Dendritic cell treated with granulocyte-macrophage colony-stimulating factor and Interleukin-4, amounts not matched to agents 40 ng/mL and 50 ng/mL, for 4 days (primary cell): ENCODE measurements at regions not wholly inside any gene's neighbourhood (a gene's known extent, or its start where the extent isn't known, plus 50 kb on each side); places are given as distances from the start of the nearest gene placed in this dataset.

Experiments
- H3K27ac Mint-ChIP-seq: one replicate; pipeline ENCODE4 v1.8.0; 2022; ENCODE audit warnings: mild to moderate bottlenecking, mixed read lengths
- H3K27me3 Mint-ChIP-seq: one replicate; pipeline ENCODE4 v1.8.0; 2022; ENCODE audit warnings: mild to moderate bottlenecking, mixed read lengths
- H3K36me3 Mint-ChIP-seq: one replicate; pipeline ENCODE4 v1.8.0; 2022; ENCODE audit warnings: low read depth, mixed read lengths
- H3K4me1 Mint-ChIP-seq: one replicate; pipeline ENCODE4 v1.8.0; 2022; ENCODE audit warnings: low read depth, mixed read lengths
- H3K4me3 Mint-ChIP-seq: one replicate; pipeline ENCODE4 v1.8.0; 2022; ENCODE audit warnings: mild to moderate bottlenecking, moderate library complexity, mixed read lengths
- H3K9me3 Mint-ChIP-seq: one replicate; pipeline ENCODE4 v1.8.0; 2022; ENCODE audit warnings: mixed read lengths
- intact Hi-C: fragments of 100-400 bp; cut with micrococcal nuclease; formaldehyde crosslinking; loops from one replicate; pipeline ENCODE4 v1.15.0; 2022

GRCh38 chr12:33566403-33566802 lies 126.8 kb upstream of the SYT10 start:
- Mint-ChIP-seq H3K27me3 (no peaks in the 10 kb centered on the region), H3K9me3 (peaks cover 18% of the 10 kb centered on the region), H3K4me3 (no peak overlapping the region), H3K4me1 (no peaks in the 10 kb centered on the region), H3K27ac (no peak overlapping the region), H3K36me3 (no peaks in the 10 kb centered on the region)
- intact Hi-C loops = no loop called here

- H3K36me3 Mint-ChIP-seq = no peaks in the 10 kb centered on the region
Observed at GRCh38 chr12:33575346-33575745, 135.7 kb upstream of the SYT10 start.

GRCh38 chr12:33581613-33582122 lies 142.0 kb upstream of the SYT10 start:
- Mint-ChIP-seq H3K27me3 (no peaks in the 10 kb centered on the region), H3K4me1 (no peaks in the 10 kb centered on the region), H3K36me3 (no peaks in the 10 kb centered on the region), H3K4me3 (no peak overlapping the region), H3K9me3 (no peaks in the 10 kb centered on the region), H3K27ac (no peak overlapping the region)
- intact Hi-C loops = no loop called here

More at GRCh38 chr12:33575346-33575745, 135.7 kb upstream of the SYT10 start:
- no peaks in the 10 kb centered on the region for H3K4me1 Mint-ChIP-seq
- intact Hi-C loops = no loop called here
- H3K27ac Mint-ChIP-seq = no peak overlapping the region
- no peak overlapping the region for H3K4me3 Mint-ChIP-seq
- H3K9me3 Mint-ChIP-seq = no peaks in the 10 kb centered on the region
- H3K27me3 Mint-ChIP-seq = no peaks in the 10 kb centered on the region

GRCh38 chr12:33586576-33586975 lies 147.0 kb upstream of the SYT10 start:
- no peak overlapping the region for H3K4me3 Mint-ChIP-seq
- no peak overlapping the region for H3K27ac Mint-ChIP-seq
- intact Hi-C loops = no loop called here
- H3K4me1 Mint-ChIP-seq = peaks cover 11% of the 10 kb centered on the region
- no peaks in the 10 kb centered on the region for H3K36me3 Mint-ChIP-seq
- no peaks in the 10 kb centered on the region for H3K27me3 Mint-ChIP-seq
- H3K9me3 Mint-ChIP-seq = no peaks in the 10 kb centered on the region

- intact Hi-C loops = no loop called here
- no peak overlapping the region for H3K27ac Mint-ChIP-seq
- H3K4me3 Mint-ChIP-seq = no peak overlapping the region
- no peaks in the 10 kb centered on the region for H3K27me3 Mint-ChIP-seq
- H3K9me3 Mint-ChIP-seq = no peaks in the 10 kb centered on the region
- peaks cover 11% of the 10 kb centered on the region for H3K4me1 Mint-ChIP-seq
- H3K36me3 Mint-ChIP-seq = no peaks in the 10 kb centered on the region
Observed at GRCh38 chr12:33587354-33587753, 147.7 kb upstream of the SYT10 start.

GRCh38 chr12:33587784-33588712 lies 148.4 kb upstream of the SYT10 start:
- Mint-ChIP-seq H3K36me3 (no peaks in the 10 kb centered on the region), H3K4me3 (no peak overlapping the region), H3K27ac (no peak overlapping the region), H3K9me3 (no peaks in the 10 kb centered on the region), H3K4me1 (peaks cover 11% of the 10 kb centered on the region), H3K27me3 (no peaks in the 10 kb centered on the region)
- intact Hi-C loops = no loop called here

- no peaks in the 10 kb centered on the region for H3K9me3 Mint-ChIP-seq
- H3K27ac Mint-ChIP-seq = no peak overlapping the region
- no peak overlapping the region for H3K4me3 Mint-ChIP-seq
- peaks cover 11% of the 10 kb centered on the region for H3K4me1 Mint-ChIP-seq
- no peaks in the 10 kb centered on the region for H3K27me3 Mint-ChIP-seq
- no peaks in the 10 kb centered on the region for H3K36me3 Mint-ChIP-seq
- intact Hi-C loops = no loop called here
Observed at GRCh38 chr12:33588725-33589405, 149.2 kb upstream of the SYT10 start.

- no peak overlapping the region for H3K27ac Mint-ChIP-seq
- peaks cover 11% of the 10 kb centered on the region for H3K4me1 Mint-ChIP-seq
- no peaks in the 10 kb centered on the region for H3K9me3 Mint-ChIP-seq
- no peaks in the 10 kb centered on the region for H3K36me3 Mint-ChIP-seq
- no peaks in the 10 kb centered on the region for H3K27me3 Mint-ChIP-seq
- no peak overlapping the region for H3K4me3 Mint-ChIP-seq
- intact Hi-C loops = no loop called here
Observed at GRCh38 chr12:33589576-33590114, 150.0 kb upstream of the SYT10 start.

GRCh38 chr12:33593753-33594152 lies 154.1 kb upstream of the SYT10 start:
- H3K4me1 Mint-ChIP-seq = peaks cover 3% of the 10 kb centered on the region
- intact Hi-C loops = no loop called here

GRCh38 chr12:33596061-33596460 lies 156.4 kb upstream of the SYT10 start:
- H3K4me1 Mint-ChIP-seq = no peaks in the 10 kb centered on the region
- H3K4me3 Mint-ChIP-seq = no peak overlapping the region
- H3K27ac Mint-ChIP-seq = no peak overlapping the region
- H3K27me3 Mint-ChIP-seq = no peaks in the 10 kb centered on the region
- H3K36me3 Mint-ChIP-seq = no peaks in the 10 kb centered on the region
- no peaks in the 10 kb centered on the region for H3K9me3 Mint-ChIP-seq
- intact Hi-C loops = no loop called here

More at GRCh38 chr12:33593753-33594152, 154.1 kb upstream of the SYT10 start:
- Mint-ChIP-seq H3K9me3 (no peaks in the 10 kb centered on the region), H3K36me3 (no peaks in the 10 kb centered on the region), H3K4me3 (no peak overlapping the region), H3K27me3 (no peaks in the 10 kb centered on the region), H3K27ac (no peak overlapping the region)

GRCh38 chr12:33596814-33597213 lies 157.2 kb upstream of the SYT10 start:
- no peaks in the 10 kb centered on the region for H3K27me3 Mint-ChIP-seq
- H3K27ac Mint-ChIP-seq = no peak overlapping the region
- intact Hi-C loops = no loop called here
- H3K4me3 Mint-ChIP-seq = no peak overlapping the region
- H3K36me3 Mint-ChIP-seq = no peaks in the 10 kb centered on the region
- H3K9me3 Mint-ChIP-seq = no peaks in the 10 kb centered on the region
- no peaks in the 10 kb centered on the region for H3K4me1 Mint-ChIP-seq

GRCh38 chr12:33602515-33602914 lies 162.9 kb upstream of the SYT10 start:
- no peak overlapping the region for H3K27ac Mint-ChIP-seq

GRCh38 chr12:33605757-33606156 lies 166.1 kb upstream of the SYT10 start:
- Mint-ChIP-seq H3K27ac (no peak overlapping the region), H3K4me3 (no peak overlapping the region), H3K9me3 (peaks cover 15% of the 10 kb centered on the region), H3K4me1 (no peaks in the 10 kb centered on the region), H3K36me3 (no peaks in the 10 kb centered on the region), H3K27me3 (no peaks in the 10 kb centered on the region)
- intact Hi-C loops = no loop called here

More at GRCh38 chr12:33602515-33602914, 162.9 kb upstream of the SYT10 start:
- H3K9me3 Mint-ChIP-seq = no peaks in the 10 kb centered on the region
- no peaks in the 10 kb centered on the region for H3K4me1 Mint-ChIP-seq
- intact Hi-C loops = no loop called here
- no peaks in the 10 kb centered on the region for H3K36me3 Mint-ChIP-seq
- H3K4me3 Mint-ChIP-seq = no peak overlapping the region
- no peaks in the 10 kb centered on the region for H3K27me3 Mint-ChIP-seq

- Mint-ChIP-seq H3K27me3 (no peaks in the 10 kb centered on the region), H3K27ac (no peak overlapping the region), H3K36me3 (no peaks in the 10 kb centered on the region), H3K9me3 (peaks cover 15% of the 10 kb centered on the region), H3K4me3 (no peak overlapping the region), H3K4me1 (no peaks in the 10 kb centered on the region)
- intact Hi-C loops = no loop called here
Observed at GRCh38 chr12:33609910-33610309, 170.3 kb upstream of the SYT10 start.
